ENCODE measurements at regions not wholly inside any gene's neighbourhood (a gene's known extent, or its start where the extent isn't known, plus 50 kb on each side); places are given as distances from the start of the nearest gene placed in this dataset.

DNA sequence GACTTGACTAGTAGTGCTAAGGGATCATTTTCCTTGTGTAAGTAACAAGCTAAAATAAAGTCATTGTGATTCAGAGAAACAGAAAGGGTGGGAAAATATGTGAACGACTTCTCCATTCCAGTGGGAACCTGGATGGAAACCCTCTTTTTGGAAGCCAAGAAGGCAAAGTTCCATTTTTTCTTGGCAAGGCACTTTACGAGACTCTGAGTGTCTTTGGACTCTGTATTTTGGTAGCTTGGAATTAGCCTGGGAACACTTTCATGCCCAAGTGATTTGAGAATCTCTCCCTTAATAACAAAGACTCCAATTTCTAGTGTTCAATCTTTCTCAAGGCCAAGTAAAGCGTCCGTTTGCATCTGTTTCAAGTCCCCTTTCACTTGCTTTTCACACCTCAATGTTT, 100.5 kb upstream of the SASH1 start (continued):
- TF ChIP-seq TAF1 (IDR thresholded peaks at IDR 0.05; ENCODE audit: low read depth, low read length) (no peak), PHF8 (conservative IDR thresholded peaks at IDR 0.05; ENCODE audit: low read depth, low read length) (no peak)

All from H1 (cell line).